GM12892 (cell line): ENCODE measurements at regions not wholly inside any gene's neighbourhood (a gene's known extent, or its start where the extent isn't known, plus 50 kb on each side); places are given as distances from the start of the nearest gene placed in this dataset.

Experiments used
- POLR2A ChIP-seq: IDR thresholded peaks from 2 replicates; pipeline ENCODE4 v1.6.1; 2011; ENCODE audit warnings: low read depth, low read length, control low read depth
- POLR2AphosphoS5 ChIP-seq: IDR thresholded peaks from 2 replicates; pipeline ENCODE4 v1.6.1; 2011; ENCODE audit warnings: low read depth, low read length, control low read depth
- TAF1 ChIP-seq: IDR thresholded peaks from 2 replicates; pipeline ENCODE4 v1.6.1; 2011; ENCODE audit warnings: low read depth, mild to moderate bottlenecking, control low read depth, low read length, borderline replicate concordance

DNA sequence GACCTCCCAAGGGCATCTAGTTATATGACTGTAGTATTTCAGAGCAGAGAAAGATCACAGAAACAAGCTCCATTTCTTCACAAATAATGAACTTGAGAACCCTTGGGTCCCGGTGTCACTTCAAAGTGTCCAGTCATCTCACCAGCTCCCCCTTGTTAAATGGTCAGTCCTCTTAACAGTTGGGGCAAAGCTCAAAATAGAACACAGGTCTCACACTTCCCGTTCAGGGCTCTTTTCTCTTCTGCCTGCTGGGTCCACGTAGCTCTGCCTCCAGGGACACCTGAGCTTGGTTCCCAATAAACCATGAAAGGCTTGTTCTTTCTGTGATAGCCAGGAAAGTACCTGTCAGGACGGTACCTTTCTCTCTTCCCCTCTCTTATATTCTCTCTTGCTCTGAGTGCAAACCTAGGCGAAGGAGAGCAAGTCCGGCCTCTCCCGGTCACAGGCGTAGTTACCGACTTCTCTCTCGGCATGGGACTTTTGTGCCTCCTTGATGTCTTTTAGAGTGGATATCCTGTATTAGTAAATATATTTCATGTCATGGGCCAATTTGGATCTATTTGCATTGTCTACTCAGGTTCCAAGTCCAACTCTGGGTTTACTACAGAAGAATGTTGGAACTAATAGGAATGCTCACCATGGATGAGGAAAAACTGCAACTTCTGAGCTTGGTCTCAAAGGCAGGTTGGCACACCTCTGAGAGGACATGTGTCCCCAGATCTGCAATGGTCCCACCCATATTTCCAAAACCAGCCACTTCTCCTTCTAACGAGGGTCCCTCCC is 118.8 kb upstream of the PARP11 start:
- TF ChIP-seq POLR2AphosphoS5 (no peak), POLR2A (no peak), TAF1 (no peak)
